ENCODE measurements at regions not wholly inside any gene's neighbourhood (a gene's known extent, or its start where the extent isn't known, plus 50 kb on each side); places are given as distances from the start of the nearest gene placed in this dataset.

- no peak for DNase-seq (ENCODE audit: low read depth in 3 of 3)
Observed at GRCh38 chr2:220165401-220165800, 538.0 kb downstream of the SLC4A3 start.

DNA sequence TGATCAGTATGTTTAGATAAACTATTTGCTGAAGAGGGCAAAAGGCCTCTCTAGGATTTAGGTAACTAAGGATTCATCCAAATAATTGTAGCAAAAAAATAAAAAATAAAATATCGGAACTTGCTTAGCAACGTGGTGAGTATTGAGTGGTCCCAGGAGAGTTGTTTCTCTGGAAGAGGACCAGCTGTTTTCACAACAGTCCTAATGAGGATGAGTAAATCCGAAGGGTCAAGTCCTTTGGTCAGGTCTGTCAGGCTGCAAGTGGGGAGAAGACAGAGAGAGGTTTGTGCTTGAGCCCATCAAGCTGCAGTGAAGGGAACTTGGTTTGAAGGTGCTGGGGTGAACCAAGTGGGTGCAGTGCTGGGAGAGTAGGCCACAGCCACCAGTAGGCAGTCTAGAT, 539.2 kb downstream of the SLC4A3 start:
- no peak for DNase-seq (ENCODE audit: low read depth in 3 of 3)

GRCh38 chr2:220167956-220168355, 540.5 kb downstream of the SLC4A3 start:
- DNase-seq (ENCODE audit: low read depth in 3 of 3) = no peak

- DNase-seq (ENCODE audit: low read depth in 3 of 3) = no peak
Observed at GRCh38 chr2:220168891-220169546, 541.6 kb downstream of the SLC4A3 start.

- no peak for DNase-seq (ENCODE audit: low read depth in 3 of 3)
Observed at GRCh38 chr2:220174826-220175225, 547.4 kb downstream of the SLC4A3 start.

GRCh38 chr2:220175967-220176366, 548.5 kb downstream of the SLC4A3 start:
- no peak for DNase-seq (ENCODE audit: low read depth in 3 of 3)

DNA sequence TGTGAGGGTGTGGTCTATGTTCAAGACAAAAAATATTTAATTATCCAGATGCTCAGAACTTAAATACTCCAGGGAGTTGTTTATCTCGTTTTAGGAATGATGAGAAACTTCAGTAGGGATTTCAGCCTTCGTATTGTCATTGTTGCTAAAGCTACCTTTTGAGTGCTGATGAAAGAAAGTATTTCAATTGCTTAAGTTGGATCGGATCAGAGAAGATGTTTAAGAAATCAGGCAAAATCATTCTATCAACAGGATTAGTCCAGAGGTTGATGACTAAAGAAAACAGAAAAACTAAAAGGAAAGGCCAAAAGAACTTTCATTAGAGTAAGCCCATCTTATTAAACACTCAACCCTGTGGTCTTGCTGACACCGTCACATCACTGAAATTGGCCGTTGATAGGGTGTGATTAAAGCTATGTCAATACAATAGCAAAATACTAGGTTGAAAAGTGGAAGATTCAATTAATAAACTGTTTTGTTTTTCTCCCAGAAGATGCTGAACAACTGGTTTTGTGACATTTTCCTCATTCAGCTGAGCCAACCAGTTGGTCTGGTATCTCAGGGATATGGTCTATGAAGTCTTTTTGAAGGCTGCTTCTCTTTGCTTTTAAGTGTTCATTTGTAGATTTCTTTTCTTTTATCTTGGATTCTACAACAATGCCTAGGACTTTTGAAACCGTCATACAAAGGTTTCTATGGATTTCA, 551.7 kb downstream of the SLC4A3 start:
- DNase-seq (ENCODE audit: low read depth in 3 of 3) = no peak

DNA sequence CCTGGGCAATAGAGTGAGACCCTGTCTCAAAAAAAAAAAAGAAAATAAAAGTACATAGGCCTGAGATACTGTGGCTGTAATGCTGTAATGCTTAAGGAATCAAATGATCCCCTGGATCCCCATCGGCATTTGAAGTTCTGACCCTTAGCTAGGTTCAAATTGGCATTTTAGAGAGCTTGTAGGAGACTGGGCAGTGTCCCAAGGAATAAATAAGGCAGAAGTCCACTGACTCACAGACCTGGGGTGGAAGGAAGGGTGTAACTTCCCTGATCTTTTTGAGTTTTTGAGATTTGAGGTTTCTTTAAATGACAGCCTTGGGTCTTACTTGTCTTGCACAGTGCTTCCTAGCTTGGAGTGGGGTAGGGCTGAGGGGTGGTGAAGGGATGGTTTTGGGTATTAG, 553.7 kb downstream of the SLC4A3 start:
- DNase-seq (ENCODE audit: low read depth in 3 of 3) = no peak

GRCh38 chr2:220182790-220183189, 555.4 kb downstream of the SLC4A3 start:
- no peak for DNase-seq (ENCODE audit: low read depth in 3 of 3)

DNA sequence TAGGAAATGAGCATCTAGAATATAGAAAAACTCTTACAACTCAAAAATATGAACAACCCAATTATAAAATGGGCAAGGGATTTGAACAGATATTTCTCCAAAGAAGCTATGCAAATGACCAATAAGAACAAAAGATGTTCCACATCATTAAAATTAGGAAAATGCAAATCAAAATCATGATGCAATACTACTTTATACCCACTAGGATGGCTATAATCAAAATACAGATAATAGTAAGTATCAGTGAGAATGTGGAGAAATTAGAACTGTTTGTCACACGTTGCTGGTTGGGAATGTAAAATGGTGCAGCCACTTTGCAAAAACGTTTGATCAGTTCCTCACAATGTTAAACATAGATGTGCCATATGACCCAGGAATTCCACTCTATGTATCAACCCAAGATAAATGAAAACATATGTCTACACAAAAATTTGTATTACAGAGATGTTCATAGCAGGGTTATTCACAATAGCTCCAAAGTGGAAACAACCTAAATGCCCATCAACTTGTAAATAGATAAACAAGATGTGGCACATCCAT, 558.4 kb downstream of the SLC4A3 start:
- no peak for DNase-seq (ENCODE audit: low read depth in 3 of 3)

GRCh38 chr2:220188031-220188430, 560.6 kb downstream of the SLC4A3 start:
- no peak for DNase-seq (ENCODE audit: low read depth in 3 of 3)

DNA sequence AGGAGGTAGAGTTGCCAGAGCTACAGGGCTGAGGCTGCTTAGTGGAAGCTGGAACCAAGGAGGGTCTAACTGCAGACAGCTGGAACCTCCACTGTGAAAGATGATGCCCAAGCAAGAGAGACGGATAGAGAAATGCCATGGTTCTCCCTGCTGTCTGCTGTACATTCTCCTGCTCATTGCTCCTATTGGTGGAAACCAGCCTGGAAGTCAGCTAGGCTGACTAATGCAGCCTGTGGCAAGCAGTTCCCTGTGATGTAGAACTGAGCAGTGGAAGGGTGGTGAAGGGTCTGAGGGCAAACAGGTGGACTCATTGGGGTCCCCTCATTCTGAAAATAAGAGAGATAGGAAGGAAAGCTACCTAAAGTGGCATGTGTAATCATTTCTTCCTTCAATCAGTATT, 563.6 kb downstream of the SLC4A3 start:
- no peak for DNase-seq (ENCODE audit: low read depth in 3 of 3)

DNA sequence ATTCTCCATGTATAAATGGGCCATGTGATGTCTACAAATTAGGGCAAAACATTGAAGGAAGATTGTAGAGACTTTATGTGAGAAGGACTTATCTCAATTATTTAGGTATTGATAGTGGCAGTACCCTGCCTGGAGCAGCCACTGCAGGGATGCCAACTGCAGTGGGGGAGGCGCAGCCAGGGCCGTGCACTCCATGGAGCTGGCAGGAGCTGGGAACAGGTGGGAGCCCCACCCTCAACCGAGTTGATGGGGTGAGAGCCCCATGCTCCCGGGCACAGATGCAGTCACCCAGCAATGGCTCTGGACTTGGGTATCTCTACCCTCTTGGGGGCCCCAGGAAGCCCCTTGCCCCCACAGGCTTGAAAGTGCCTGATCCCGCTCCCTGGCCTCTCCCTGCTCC, 564.3 kb downstream of the SLC4A3 start:
- no peak for DNase-seq (ENCODE audit: low read depth in 3 of 3)

GRCh38 chr2:220192994-220193753, 565.7 kb downstream of the SLC4A3 start:
- no peak for DNase-seq (ENCODE audit: low read depth in 3 of 3)

GRCh38 chr2:220194630-220195584, 567.5 kb downstream of the SLC4A3 start:
- no peak for DNase-seq (ENCODE audit: low read depth in 3 of 3)

DNA sequence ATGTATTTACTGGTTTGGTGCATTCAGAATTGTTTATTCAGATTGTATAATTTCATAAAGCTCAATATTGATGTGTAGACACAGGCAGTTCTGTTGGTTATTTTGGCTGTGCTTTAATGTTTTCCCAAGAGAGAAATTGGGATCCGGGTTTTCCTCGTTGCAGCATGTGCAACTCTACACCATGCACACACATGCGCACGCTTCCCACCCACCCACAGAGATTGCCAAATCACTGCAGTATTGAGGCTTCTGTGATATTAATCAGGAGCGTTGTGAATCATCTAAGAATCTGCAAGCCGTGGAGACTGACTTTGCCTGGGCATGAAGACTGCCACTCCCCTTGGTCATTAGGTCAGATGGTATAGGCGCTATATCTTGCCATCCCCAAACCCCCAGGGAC, 571.5 kb downstream of the SLC4A3 start:
- no peak for DNase-seq (ENCODE audit: low read depth in 3 of 3)

DNA sequence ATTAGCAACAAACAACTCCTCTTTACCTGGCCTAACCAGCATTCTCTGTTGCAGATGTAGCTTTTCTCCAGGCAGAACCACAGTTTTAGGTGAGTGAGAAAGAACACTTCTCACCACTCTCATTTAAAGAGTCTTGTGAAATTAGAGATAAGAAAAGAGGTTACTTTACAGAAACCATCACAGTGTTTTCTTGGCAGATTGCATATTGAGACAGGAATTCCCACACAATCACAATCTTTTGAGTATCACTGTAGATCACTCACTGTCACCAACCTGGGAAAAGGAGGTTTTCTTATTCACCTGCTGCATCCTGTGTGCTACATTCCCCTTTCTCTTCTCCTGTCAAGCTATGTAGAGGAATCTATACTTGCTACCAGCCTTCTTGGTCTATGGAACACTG, 574.6 kb downstream of the SLC4A3 start:
- no peak for DNase-seq (ENCODE audit: low read depth in 3 of 3)

- no peak for DNase-seq (ENCODE audit: low read depth in 3 of 3)
Observed at GRCh38 chr2:220209093-220209492, 581.7 kb downstream of the SLC4A3 start.

- no peak for DNase-seq (ENCODE audit: low read depth in 3 of 3)
Observed at GRCh38 chr2:220209751-220210150, 582.3 kb downstream of the SLC4A3 start.

DNA sequence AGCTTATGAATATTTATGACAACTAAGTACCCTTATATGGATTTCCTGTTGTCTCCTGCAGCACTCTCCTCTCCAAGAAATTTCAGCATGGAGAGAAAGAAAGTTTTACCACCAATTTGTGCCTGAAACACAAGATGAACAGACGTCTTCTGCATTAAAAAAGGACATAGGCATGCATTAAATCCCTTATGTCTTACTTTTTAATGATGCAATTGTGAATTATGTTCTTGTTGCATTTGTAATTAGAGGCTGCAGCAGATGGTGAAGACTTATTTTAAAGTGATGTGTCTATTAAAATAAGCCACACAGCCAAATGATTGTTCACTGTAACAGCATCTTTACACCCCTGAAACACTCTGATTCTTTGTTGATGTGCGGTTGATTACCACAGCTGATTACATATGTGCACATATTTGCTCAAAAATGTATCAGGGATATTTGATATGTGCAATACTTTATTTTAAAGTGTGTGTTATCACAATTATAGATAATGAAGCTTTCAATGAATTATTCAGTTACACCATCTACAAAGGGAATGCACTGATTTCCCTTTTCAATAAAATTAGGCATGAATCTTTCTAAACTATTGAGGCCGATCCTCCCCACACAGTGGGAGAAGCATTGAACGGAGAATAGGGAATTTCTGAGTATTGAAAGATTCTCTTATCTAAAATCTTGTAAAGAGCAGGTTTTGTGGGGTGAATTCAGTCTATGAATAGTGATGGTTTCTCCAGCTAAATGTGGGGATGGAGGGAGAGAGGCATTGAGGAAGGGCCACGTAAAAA, 585.1 kb downstream of the SLC4A3 start:
- DNase-seq (ENCODE audit: low read depth in 3 of 3) = no peak

DNA sequence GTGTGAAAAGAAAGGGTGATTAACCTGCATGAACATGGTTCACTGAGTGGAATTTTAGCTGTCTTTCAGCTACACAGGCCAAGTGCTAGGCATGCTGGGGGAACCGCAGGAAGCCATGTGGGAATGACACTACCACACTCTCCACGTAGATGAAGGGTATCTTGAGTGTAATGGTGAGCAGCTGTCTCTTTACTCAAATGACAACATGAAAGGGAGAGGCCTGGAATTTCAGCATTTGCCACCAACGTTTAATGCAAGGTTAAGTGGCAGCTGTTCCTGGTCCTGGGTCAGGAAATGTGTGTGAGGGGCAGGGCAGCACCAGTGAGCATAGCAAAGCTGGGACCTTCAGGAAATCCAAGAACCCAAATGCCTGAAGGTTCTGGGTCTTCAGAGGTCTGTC, 588.4 kb downstream of the SLC4A3 start:
- no peak for DNase-seq (ENCODE audit: low read depth in 3 of 3)

Data from stimulated activated CD4-positive, alpha-beta T cell treated with anti-CD3 and anti-CD28 coated beads, TNF-alpha, amount 100 ng/mL, for 24 hours (primary cell).